ENCODE measurements at regions not wholly inside any gene's neighbourhood (a gene's known extent, or its start where the extent isn't known, plus 50 kb on each side); places are given as distances from the start of the nearest gene placed in this dataset.

DNA sequence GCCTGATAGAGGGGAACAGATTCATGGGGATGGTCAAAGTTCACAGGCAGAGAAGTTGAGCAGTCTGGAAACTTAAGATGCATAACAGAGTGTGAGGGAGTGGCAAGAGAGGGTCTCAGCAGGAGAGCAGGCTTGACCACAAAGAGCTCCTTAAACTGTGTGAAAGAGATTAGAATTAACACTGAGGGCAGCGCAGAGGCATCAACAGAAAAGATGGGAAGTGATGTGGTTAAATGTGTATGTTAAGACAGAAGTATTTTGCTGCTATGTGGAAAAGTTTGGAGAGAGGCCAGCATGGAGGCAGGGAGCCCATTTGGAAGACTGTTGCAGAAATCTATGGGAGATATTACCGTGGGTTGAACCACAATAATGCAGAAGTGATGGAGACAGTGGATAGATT is 122.7 kb upstream of the LMNTD1 start:
- no peak for TF ChIP-seq CREB1 (IDR thresholded peaks at IDR 0.05; ENCODE audit: low read depth)
- TF ChIP-seq, protein P1, sequence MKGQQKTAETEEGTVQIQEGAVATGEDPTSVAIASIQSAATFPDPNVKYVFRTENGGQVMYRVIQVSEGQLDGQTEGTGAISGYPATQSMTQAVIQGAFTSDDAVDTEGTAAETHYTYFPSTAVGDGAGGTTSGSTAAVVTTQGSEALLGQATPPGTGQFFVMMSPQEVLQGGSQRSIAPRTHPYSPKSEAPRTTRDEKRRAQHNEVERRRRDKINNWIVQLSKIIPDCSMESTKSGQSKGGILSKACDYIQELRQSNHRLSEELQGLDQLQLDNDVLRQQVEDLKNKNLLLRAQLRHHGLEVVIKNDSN (IDR thresholded peaks at IDR 0.05) = no peak
- TF ChIP-seq, protein P2, sequence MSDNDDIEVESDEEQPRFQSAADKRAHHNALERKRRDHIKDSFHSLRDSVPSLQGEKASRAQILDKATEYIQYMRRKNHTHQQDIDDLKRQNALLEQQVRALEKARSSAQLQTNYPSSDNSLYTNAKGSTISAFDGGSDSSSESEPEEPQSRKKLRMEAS (IDR thresholded peaks at IDR 0.05) = no peak
- TF ChIP-seq EGR1 (IDR thresholded peaks at IDR 0.05) = no peak
- TF ChIP-seq NFIC (IDR thresholded peaks at IDR 0.05) = no peak
- no peak for TF ChIP-seq FOXM1 (IDR thresholded peaks at IDR 0.05; ENCODE audit: borderline replicate concordance, low read depth)
- no peak for TF ChIP-seq TEAD4 (IDR thresholded peaks at IDR 0.05)
- no peak for TF ChIP-seq CEBPB (IDR thresholded peaks at IDR 0.05)
- TF ChIP-seq TCF12 (IDR thresholded peaks at IDR 0.05; ENCODE audit: low read depth) = no peak

DNA sequence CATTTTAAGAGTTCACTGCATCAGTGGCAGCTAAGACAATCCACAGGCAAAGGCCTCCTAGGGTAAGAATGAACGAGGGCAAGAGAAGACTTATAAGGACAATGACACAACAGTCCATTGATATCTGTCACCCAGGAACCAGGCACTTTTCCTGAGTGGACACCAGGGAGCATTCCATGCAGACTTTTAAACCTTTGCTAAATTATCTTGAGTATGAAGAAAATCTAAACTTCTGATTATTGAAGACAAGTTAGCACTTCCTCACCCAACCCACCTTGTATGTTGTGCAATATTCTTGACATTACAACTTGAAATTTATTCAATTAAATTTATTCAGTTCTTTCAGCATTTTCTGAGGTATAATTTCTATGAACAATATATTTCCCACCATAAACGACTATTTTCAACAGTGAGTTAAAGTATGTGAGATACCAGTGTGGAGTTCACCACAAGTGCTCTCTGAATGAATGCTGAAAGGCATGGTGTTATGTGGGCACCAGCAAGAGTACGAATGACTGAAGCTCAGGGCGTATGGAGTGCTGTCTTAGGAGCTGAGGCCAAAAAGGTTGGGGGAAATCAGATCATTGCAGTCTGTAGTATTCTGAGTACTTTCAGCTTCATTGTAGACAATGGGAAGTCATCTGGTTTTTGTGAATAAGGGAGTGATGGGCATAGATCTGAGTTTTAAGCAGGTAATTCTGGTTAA is 124.3 kb upstream of the LMNTD1 start:
- TF ChIP-seq FOXM1 (IDR thresholded peaks at IDR 0.05; ENCODE audit: borderline replicate concordance, low read depth) = no peak
- TF ChIP-seq, protein P2 (IDR thresholded peaks at IDR 0.05) = no peak
- TF ChIP-seq TAF1 (IDR thresholded peaks at IDR 0.05; ENCODE audit: low read depth) = no peak
- no peak for TF ChIP-seq EGR1 (IDR thresholded peaks at IDR 0.05)
- no peak for TF ChIP-seq ZBTB7A (IDR thresholded peaks at IDR 0.05; ENCODE audit: low read depth)
- no peak for TF ChIP-seq NFIC (IDR thresholded peaks at IDR 0.05)
- TF ChIP-seq, protein P3, sequence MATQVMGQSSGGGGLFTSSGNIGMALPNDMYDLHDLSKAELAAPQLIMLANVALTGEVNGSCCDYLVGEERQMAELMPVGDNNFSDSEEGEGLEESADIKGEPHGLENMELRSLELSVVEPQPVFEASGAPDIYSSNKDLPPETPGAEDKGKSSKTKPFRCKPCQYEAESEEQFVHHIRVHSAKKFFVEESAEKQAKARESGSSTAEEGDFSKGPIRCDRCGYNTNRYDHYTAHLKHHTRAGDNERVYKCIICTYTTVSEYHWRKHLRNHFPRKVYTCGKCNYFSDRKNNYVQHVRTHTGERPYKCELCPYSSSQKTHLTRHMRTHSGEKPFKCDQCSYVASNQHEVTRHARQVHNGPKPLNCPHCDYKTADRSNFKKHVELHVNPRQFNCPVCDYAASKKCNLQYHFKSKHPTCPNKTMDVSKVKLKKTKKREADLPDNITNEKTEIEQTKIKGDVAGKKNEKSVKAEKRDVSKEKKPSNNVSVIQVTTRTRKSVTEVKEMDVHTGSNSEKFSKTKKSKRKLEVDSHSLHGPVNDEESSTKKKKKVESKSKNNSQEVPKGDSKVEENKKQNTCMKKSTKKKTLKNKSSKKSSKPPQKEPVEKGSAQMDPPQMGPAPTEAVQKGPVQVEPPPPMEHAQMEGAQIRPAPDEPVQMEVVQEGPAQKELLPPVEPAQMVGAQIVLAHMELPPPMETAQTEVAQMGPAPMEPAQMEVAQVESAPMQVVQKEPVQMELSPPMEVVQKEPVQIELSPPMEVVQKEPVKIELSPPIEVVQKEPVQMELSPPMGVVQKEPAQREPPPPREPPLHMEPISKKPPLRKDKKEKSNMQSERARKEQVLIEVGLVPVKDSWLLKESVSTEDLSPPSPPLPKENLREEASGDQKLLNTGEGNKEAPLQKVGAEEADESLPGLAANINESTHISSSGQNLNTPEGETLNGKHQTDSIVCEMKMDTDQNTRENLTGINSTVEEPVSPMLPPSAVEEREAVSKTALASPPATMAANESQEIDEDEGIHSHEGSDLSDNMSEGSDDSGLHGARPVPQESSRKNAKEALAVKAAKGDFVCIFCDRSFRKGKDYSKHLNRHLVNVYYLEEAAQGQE (IDR thresholded peaks at IDR 0.05; ENCODE audit: low read depth) = no peak
- no peak for TF ChIP-seq TCF12 (IDR thresholded peaks at IDR 0.05; ENCODE audit: low read depth)
- no peak for TF ChIP-seq EP300 (IDR thresholded peaks at IDR 0.05; ENCODE audit: borderline replicate concordance)
- TF ChIP-seq CREB1 (IDR thresholded peaks at IDR 0.05; ENCODE audit: low read depth) = no peak
- no peak for TF ChIP-seq TEAD4 (IDR thresholded peaks at IDR 0.05)
- TF ChIP-seq RAD21 (IDR thresholded peaks at IDR 0.05; ENCODE audit: low read depth) = no peak
- TF ChIP-seq, protein P1 (IDR thresholded peaks at IDR 0.05) = no peak
- TF ChIP-seq YY1 (IDR thresholded peaks at IDR 0.05; ENCODE audit: low read depth) = no peak
- TF ChIP-seq CEBPB (IDR thresholded peaks at IDR 0.05) = no peak

DNA sequence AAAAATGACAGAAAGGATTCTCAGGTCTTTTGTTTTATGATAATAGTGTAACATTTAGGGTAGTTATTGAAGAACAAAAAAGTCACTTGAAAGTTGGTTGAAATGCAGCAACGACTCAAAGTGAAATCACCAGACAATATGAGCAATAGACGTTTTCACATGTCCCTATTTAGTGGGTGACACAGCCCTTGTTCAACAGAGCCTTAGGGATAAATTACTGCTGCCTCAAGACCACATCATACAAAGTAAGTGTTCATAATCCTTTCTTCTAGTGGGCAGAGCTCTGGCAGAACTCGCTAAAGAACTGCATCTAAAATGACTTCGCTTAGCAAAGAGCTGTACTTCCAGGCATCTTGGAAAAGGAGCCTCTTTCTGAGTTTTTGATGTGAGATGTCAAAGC is 128.5 kb upstream of the LMNTD1 start:
- TF ChIP-seq FOXM1 (IDR thresholded peaks at IDR 0.05; ENCODE audit: borderline replicate concordance, low read depth) (no peak), TCF12 (IDR thresholded peaks at IDR 0.05; ENCODE audit: low read depth) (no peak), NFIC (IDR thresholded peaks at IDR 0.05) (no peak), TAF1 (IDR thresholded peaks at IDR 0.05; ENCODE audit: low read depth) (no peak), CREB1 (IDR thresholded peaks at IDR 0.05; ENCODE audit: low read depth) (no peak), YY1 (IDR thresholded peaks at IDR 0.05; ENCODE audit: low read depth) (no peak), ZBTB7A (IDR thresholded peaks at IDR 0.05; ENCODE audit: low read depth) (no peak), RAD21 (IDR thresholded peaks at IDR 0.05; ENCODE audit: low read depth) (no peak), CEBPB (IDR thresholded peaks at IDR 0.05) (no peak), EGR1 (IDR thresholded peaks at IDR 0.05) (no peak)
- TF ChIP-seq, protein P1 (IDR thresholded peaks at IDR 0.05) = no peak
- TF ChIP-seq, protein P3 (IDR thresholded peaks at IDR 0.05; ENCODE audit: low read depth) = no peak
- TF ChIP-seq, protein P2 (IDR thresholded peaks at IDR 0.05) = no peak

DNA sequence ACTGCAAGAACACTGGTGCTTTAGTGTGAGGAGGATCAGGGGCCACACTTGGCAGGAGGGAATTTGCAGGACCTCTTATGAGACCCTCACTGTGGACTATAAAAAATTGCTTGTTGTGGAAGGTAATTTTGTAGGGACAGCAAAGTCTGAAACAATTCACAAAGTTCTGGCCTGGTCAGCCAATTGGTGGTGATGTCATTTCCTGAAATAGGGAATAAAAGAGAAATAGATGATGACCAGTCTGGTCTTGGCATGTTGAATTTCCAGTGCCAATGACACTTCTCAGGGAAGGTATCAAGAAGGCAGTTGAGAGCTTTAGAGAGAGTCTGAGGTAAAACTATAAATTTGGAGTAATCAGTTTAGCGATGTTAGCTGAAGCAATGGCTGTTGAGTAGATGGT is 129.3 kb upstream of the LMNTD1 start:
- no peak for TF ChIP-seq TEAD4 (IDR thresholded peaks at IDR 0.05)
- no peak for TF ChIP-seq CREB1 (IDR thresholded peaks at IDR 0.05; ENCODE audit: low read depth)
- TF ChIP-seq EP300 (IDR thresholded peaks at IDR 0.05; ENCODE audit: borderline replicate concordance) = no peak
- no peak for TF ChIP-seq CEBPB (IDR thresholded peaks at IDR 0.05)
- no peak for TF ChIP-seq ZBTB7A (IDR thresholded peaks at IDR 0.05; ENCODE audit: low read depth)
- no peak for TF ChIP-seq YY1 (IDR thresholded peaks at IDR 0.05; ENCODE audit: low read depth)
- TF ChIP-seq TAF1 (IDR thresholded peaks at IDR 0.05; ENCODE audit: low read depth) = no peak
- no peak for TF ChIP-seq NFIC (IDR thresholded peaks at IDR 0.05)
- TF ChIP-seq, protein P3 (IDR thresholded peaks at IDR 0.05; ENCODE audit: low read depth) = no peak
- TF ChIP-seq, protein P1 (IDR thresholded peaks at IDR 0.05) = no peak
- no peak for TF ChIP-seq EGR1 (IDR thresholded peaks at IDR 0.05)
- TF ChIP-seq FOXM1 (IDR thresholded peaks at IDR 0.05; ENCODE audit: borderline replicate concordance, low read depth) = no peak
- TF ChIP-seq, protein P2 (IDR thresholded peaks at IDR 0.05) = no peak
- TF ChIP-seq TCF12 (IDR thresholded peaks at IDR 0.05; ENCODE audit: low read depth) = no peak
- no peak for TF ChIP-seq RAD21 (IDR thresholded peaks at IDR 0.05; ENCODE audit: low read depth)
